DOHH2 (cell line): ENCODE measurements at regions not wholly inside any gene's neighbourhood (a gene's known extent, or its start where the extent isn't known, plus 50 kb on each side); places are given as distances from the start of the nearest gene placed in this dataset.

Experiments
- H3F3A ChIP-seq: fragments of 200-600 bp; sonication (generic), shearing (Covaris generic); 2 replicates; pipeline ENCODE4 v1.6.0; 2016; ENCODE audit warnings: antibody characterized with exemption, mild to moderate bottlenecking; ENCODE audit not compliant: control insufficient read depth, insufficient read depth
- H3K27ac ChIP-seq: fragments of 200-600 bp; sonication (generic); 2 replicates; pipeline ENCODE4 v1.5.1; 2014; ENCODE audit warnings: low read depth, mild to moderate bottlenecking, low read length, moderate library complexity
- H3K27me3 ChIP-seq: fragments of 200-600 bp; sonication (generic); 2 replicates; pipeline ENCODE4 v1.6.1; 2014; ENCODE audit warnings: mild to moderate bottlenecking, low read length, mixed read lengths; ENCODE audit not compliant: control insufficient read depth
- H3K36me3 ChIP-seq: fragments of 200-600 bp; sonication (generic); 2 replicates; pipeline ENCODE4 v1.6.1; 2014; ENCODE audit warnings: mild to moderate bottlenecking, low read length, moderate library complexity, mixed read lengths; ENCODE audit not compliant: control insufficient read depth
- H3K4me1 ChIP-seq: fragments of 200-600 bp; sonication (generic); 2 replicates; pipeline ENCODE4 v1.6.1; 2014; ENCODE audit warnings: mild to moderate bottlenecking, low read length, mixed read lengths; ENCODE audit not compliant: control insufficient read depth
- H3K4me2 ChIP-seq: fragments of 200-600 bp; sonication (generic); 2 replicates; pipeline ENCODE4 v1.6.0; 2014; ENCODE audit warnings: mild to moderate bottlenecking, low read length, moderate library complexity
- H3K4me3 ChIP-seq: fragments of 200-600 bp; sonication (generic); 2 replicates; pipeline ENCODE4 v1.5.1; 2014; ENCODE audit warnings: mild to moderate bottlenecking, low read length, mixed read lengths
- H3K79me2 ChIP-seq: fragments of 200-600 bp; sonication (generic); 2 replicates; pipeline ENCODE4 v1.6.1; 2014; ENCODE audit warnings: mild to moderate bottlenecking, low read length, mixed read lengths; ENCODE audit not compliant: control insufficient read depth
- H3K9me2 ChIP-seq: fragments of 200-600 bp; sonication (generic); replicated peaks from 2 replicates; pipeline ENCODE4 v1.6.1; 2014; ENCODE audit warnings: mild to moderate bottlenecking, low read length, mixed read lengths; ENCODE audit not compliant: control insufficient read depth
- H3K9me3 ChIP-seq: fragments of 200-600 bp; sonication (generic); 2 replicates; pipeline ENCODE4 v1.6.1; 2014; ENCODE audit warnings: antibody characterized with exemption, low read length, mixed read lengths; ENCODE audit not compliant: control insufficient read depth, insufficient read depth
- H4K20me1 ChIP-seq: fragments of 200-600 bp; sonication (generic); 2 replicates; pipeline ENCODE4 v1.6.0; 2014; ENCODE audit warnings: low read depth, mild to moderate bottlenecking, antibody characterized with exemption, low read length, moderate library complexity; ENCODE audit not compliant: control insufficient read depth, insufficient read depth
- CTCF ChIP-seq: fragments of 200-600 bp; sonication (generic); IDR thresholded peaks from one replicate; pipeline ENCODE4 v1.5.1; 2014; ENCODE audit warnings: antibody characterized with exemption, mild to moderate bottlenecking, low read depth, low read length; ENCODE audit not compliant: poor library complexity, severe bottlenecking
- EZH2phosphoT487 ChIP-seq: fragments of 200-600 bp; sonication (generic); IDR thresholded peaks from 2 replicates; pipeline ENCODE4 v1.6.1; 2017; ENCODE audit warnings: borderline replicate concordance, mild to moderate bottlenecking, antibody characterized with exemption, low read length, moderate library complexity, mixed read lengths

- no peaks in the 10 kb centered on the region for H3K9me2 ChIP-seq
- no peak overlapping the region for H3K4me3 ChIP-seq
- TF ChIP-seq EZH2phosphoT487 (no peak), CTCF (no peak)
- no peaks in the 10 kb centered on the region for H3K27me3 ChIP-seq
- no peaks in the 10 kb centered on the region for H3K79me2 ChIP-seq
- H3K4me1 ChIP-seq, result no peaks in the 10 kb centered on the region
- H3F3A ChIP-seq, result no peaks in the 10 kb centered on the region
- no peak overlapping the region for H3K4me2 ChIP-seq
- no peaks in the 10 kb centered on the region for H3K36me3 ChIP-seq
- H3K9me3 ChIP-seq, result no peaks in the 10 kb centered on the region
- no peaks in the 10 kb centered on the region for H4K20me1 ChIP-seq
- H3K27ac ChIP-seq, result no peak overlapping the region
Measured at GRCh38 chr21:16262091-16262490, 532.3 kb downstream of the USP25 start.

GRCh38 chr21:16264319-16264718 is 534.5 kb downstream of the USP25 start:
- no peaks in the 10 kb centered on the region for H3F3A ChIP-seq
- H3K27ac ChIP-seq, result no peak overlapping the region
- TF ChIP-seq EZH2phosphoT487 (no peak), CTCF (no peak)
- H3K27me3 ChIP-seq, result no peaks in the 10 kb centered on the region
- H3K4me1 ChIP-seq, result no peaks in the 10 kb centered on the region
- H3K9me3 ChIP-seq, result no peaks in the 10 kb centered on the region
- no peak overlapping the region for H3K4me2 ChIP-seq
- H3K36me3 ChIP-seq, result no peaks in the 10 kb centered on the region
- H3K79me2 ChIP-seq, result no peaks in the 10 kb centered on the region
- no peaks in the 10 kb centered on the region for H3K9me2 ChIP-seq
- H4K20me1 ChIP-seq, result no peaks in the 10 kb centered on the region
- H3K4me3 ChIP-seq, result no peak overlapping the region

- H4K20me1 ChIP-seq, result no peaks in the 10 kb centered on the region
- H3K4me2 ChIP-seq, result no peak overlapping the region
Measured at GRCh38 chr21:16269476-16269875, 539.7 kb downstream of the USP25 start.

More at GRCh38 chr21:16269476-16269875, 539.7 kb downstream of the USP25 start:
- Histone ChIP-seq H3K9me2 (no peaks in the 10 kb centered on the region), H3K27ac (no peak overlapping the region), H3K9me3 (no peaks in the 10 kb centered on the region), H3K4me1 (no peaks in the 10 kb centered on the region), H3K79me2 (no peaks in the 10 kb centered on the region), H3F3A (no peaks in the 10 kb centered on the region), H3K36me3 (no peaks in the 10 kb centered on the region), H3K27me3 (no peaks in the 10 kb centered on the region), H3K4me3 (no peak overlapping the region)
- TF ChIP-seq CTCF, result no peak
- TF ChIP-seq EZH2phosphoT487, result no peak
